H1 (cell line): ENCODE measurements at regions not wholly inside any gene's neighbourhood (a gene's known extent, or its start where the extent isn't known, plus 50 kb on each side); places are given as distances from the start of the nearest gene placed in this dataset.

Experiments
- HDAC2 ChIP-seq, 2 experiments: fragments of 300-600 bp in 1 of 2; sonication (generic) in 1 of 2; IDR thresholded peaks; 2 replicates each; pipeline ENCODE4 v1.6.1; 2011 to 2012; ENCODE audit warnings: low read depth in 2 of 2, low read length in 2 of 2, mild to moderate bottlenecking in 2 of 2, moderate library complexity in 2 of 2, borderline replicate concordance in 1 of 2, inconsistent platforms in 1 of 2
- TF ChIP-seq, protein P1 (sequence below): IDR thresholded peaks from 2 replicates; pipeline ENCODE4 v1.6.1; 2012; ENCODE audit warnings: inconsistent platforms

DNA sequence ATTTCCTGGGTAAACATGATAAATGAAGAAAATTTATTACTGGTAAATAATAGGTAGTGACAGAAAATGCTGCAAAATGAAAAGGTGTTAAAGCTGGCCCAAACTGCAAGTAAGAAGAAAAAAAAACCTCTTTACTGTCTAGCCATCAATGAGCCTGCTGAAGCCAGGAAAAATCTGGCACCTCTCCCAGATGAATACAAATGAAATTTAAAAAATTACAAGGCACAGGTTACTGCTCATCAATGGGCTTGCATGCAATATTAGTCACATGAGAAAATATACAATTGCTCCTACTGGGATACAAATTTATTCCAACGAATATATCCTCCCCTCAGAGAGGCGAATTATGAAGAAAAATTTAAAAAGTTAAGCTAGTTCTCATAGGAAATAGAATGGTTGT, 1422.5 kb downstream of the KCNT2 start (continued):
- no peak for TF ChIP-seq HDAC2 (IDR thresholded peaks at IDR 0.05; ENCODE audit: borderline replicate concordance in 1 of 2, low read depth in 2 of 2, low read length in 2 of 2)
- TF ChIP-seq, protein P1, sequence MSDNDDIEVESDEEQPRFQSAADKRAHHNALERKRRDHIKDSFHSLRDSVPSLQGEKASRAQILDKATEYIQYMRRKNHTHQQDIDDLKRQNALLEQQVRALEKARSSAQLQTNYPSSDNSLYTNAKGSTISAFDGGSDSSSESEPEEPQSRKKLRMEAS = no peak
